Sciatic nerve (tissue), 2 donors: ENCODE measurements at regions not wholly inside any gene's neighbourhood (a gene's known extent, or its start where the extent isn't known, plus 50 kb on each side); places are given as distances from the start of the nearest gene placed in this dataset.

ENCODE experiments used
- ATAC-seq: fragments of 200-7000 bp; cut with Tn5 transposase; one replicate; pipeline ENCODE4 v1.9.1; 2020; ENCODE audit warnings: mild to moderate bottlenecking, moderate library complexity
- DNase-seq: peaks from one replicate; pipeline ENCODE4 v3.0.0-alpha.2; 2020; ENCODE audit warnings: low spot score
- intact Hi-C: fragments of 100-400 bp; cut with DNase I; formaldehyde crosslinking; loops from one replicate; pipeline ENCODE4 v1.14.2; 2022
- donor health status: DM: no; HTN: no; CAD: no.
- donor health status: DM: no; HTN: no; CAD: no.

DNA sequence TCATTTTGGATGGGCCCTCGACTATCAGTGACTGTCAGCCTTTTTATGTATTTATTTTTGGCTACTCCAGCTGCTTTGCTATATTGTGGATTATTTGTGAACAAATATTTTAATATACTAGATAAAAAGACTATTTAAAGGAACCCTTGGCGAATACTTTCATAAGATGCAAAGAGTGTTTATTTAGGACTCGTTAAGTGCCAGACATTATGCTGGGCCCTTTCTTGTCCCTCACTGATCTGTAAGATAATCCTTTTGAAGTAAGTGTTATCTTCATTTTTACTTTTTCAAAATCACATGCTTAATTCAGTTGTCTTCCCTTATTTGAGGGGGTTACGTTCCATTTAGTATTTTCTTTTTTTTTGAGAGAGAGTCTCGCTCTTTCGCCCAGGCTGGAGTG, 376.8 kb upstream of the C2CD4B start:
- DNase-seq (no peak), ATAC-seq (no peak)
- intact Hi-C loops = no loop called here

DNA sequence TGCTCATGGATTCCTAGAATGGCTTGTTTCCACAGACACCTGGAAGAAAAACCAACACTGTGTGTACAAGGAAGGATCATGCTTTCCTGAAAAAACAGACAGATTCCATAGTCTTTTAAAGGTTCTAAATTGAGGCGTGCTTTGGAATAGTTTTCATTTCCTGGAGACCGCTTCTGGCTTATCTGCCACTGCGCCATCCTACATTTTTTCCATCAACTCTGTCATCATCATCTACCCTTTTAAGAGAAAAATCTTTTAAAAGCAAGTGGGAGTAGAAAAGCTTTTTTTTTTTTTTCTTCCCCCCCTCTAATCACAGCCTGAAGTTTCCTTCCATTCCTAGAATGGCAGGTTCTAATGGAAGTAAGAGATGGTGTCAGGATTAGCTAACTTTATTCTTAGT, 379.4 kb upstream of the C2CD4B start:
- DNase-seq (no peak), ATAC-seq (no peak)
- intact Hi-C loops = no loop called here

DNA sequence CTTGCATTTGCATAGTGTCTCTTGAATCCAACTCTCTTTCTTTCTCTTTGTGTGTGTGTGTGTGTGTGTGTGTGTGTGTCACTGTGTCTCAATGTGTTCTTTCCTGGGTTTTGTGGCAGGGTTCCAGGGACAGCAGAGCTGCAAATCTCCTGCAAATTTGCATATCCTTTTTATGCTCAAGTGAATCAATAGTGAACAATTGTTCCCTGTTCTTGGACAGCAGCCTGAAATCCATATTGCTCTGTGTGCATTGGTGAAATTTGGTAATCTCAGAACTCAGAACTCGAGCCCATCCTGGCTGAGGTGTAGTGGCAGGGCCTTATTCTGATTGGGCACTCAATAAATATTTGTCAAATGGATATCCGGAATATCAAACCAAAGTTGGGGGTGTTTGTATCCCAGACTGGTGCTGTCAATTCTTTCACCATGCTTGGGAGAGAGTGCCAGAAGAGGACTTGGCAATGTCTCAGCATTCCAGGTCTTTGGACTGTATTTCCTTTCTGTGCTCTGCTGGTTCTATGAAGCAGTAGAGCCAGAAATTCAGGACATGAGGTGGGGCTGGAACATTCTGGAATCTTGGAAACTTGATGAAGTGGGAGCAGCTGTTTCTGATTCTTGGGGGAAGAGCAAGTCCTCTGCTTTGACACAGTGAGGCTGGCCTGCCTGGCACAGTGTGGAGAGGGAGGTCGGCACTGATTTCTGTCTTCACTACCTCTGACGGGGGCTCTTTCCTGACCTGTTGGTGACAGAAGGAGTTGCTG, 380.6 kb upstream of the C2CD4B start:
- intact Hi-C loops = no loop called here
- no peak for DNase-seq
- ATAC-seq = peak; percentile 85

DNA sequence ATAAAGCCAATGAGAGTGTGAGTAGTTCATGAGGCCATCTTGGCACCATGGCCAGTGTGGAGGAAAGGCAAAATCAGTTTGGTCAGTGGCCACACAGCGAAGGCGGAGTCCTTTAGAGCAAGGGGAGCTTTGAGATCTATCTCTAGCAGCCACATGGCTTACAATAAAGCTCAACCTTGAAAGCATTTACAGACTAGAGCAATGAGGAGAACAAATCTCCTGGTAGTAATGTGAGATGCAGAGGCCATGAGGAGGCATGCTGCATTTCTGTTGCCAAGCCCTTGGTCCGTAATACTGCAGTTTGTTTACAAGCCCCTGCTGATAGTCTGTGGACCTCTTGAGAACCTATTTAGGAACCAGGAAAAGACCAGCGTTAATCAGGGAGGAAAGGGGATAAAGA, 381.5 kb upstream of the C2CD4B start:
- DNase-seq = no peak
- no peak for ATAC-seq

DNA sequence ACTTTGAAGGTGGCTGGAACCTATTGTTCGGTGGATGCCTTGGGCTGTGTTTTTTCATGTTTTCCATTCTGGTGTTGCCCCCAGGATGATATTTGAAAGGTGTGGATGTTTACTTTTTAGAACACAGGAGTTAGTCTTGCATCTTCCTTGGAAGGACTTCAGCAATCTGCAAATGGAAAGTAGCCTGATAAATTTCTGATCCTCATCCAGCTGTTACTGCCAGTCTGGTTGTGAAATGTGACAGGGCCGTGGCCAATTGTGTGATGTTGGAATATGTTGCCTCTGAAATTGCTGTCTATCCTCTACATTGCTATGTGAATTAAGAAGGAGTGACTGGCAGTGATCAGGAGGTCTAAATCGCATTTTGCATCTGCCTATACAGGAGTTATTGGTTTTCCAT, 382.5 kb upstream of the C2CD4B start:
- intact Hi-C loops = no loop called here
- DNase-seq (no peak), ATAC-seq (peak; percentile 40)

More for the DNA sequence above, 381.5 kb upstream of the C2CD4B start:
- intact Hi-C loops = no loop called here

DNA sequence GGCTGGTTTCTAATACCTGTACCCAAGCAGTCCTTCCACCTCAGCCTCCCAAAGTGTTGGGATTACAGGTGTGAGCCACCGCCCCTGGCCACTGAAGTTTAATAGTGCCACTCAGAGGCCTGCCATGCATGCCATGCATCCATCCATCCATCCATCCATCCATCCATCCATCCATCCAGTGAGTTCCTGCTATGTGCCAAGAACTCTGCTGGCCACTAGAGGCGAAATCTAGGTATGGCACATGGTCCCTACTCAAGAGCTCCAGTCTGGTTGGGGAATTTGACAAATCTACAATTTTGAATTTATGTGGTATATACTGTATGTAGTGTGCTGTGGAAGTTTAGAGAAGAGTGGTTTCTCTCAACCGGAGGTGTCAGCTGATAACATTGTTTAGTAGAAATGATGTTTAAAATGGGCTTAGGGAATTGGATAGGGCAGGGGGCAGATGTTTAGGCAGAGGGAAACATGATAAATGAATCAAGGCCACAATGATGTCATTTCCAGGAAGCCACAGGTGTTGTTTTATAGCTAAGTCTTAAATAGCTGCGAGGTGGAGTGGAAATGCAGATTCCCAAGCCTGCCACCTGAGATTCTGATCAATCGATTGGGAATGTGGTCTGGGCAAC, 384.4 kb upstream of the C2CD4B start:
- DNase-seq (no peak), ATAC-seq (no peak)
- intact Hi-C loops = no loop called here

DNA sequence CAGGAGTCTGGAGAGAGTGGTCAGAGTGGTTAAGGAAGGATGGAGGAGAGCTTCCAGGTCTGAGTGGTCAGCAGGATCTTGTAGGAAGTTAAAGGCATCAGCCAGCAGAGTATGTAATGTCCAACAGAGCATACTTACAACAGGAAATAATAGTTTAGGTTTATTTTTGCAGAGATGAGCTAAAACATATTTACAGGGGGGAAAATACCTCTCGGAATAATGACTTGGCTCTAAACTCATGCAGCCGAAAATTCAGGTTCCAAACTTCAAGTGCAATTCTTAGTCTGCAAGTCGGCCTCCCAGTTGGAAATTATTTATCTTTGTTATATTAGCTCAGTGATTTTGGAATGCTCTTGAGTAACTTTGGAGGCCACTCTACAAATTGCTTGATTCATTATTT, 385.0 kb upstream of the C2CD4B start:
- intact Hi-C loops = no loop called here
- ATAC-seq = no peak

DNA sequence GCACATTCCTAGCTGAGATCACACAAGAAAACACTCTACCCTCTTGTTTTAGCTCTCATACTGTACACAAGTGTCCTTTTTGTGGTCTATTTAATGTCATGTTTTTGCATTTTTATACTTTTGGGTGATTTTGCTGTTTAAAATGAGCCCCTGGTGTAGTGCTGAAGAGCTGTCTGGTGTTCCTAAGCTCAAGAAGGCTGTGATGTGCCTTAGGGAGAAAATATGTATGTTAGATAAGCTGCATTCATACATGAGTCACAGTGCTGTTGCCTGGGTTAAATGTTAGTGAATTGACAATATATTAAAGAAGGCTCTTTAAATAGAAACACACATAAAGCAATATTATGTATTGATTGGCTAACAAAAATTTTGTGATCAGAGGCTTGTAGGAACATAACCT, 387.4 kb upstream of the C2CD4B start:
- no peak for DNase-seq
- intact Hi-C loops = no loop called here
- ATAC-seq = no peak

More for the DNA sequence above, 385.0 kb upstream of the C2CD4B start:
- DNase-seq = no peak

DNA sequence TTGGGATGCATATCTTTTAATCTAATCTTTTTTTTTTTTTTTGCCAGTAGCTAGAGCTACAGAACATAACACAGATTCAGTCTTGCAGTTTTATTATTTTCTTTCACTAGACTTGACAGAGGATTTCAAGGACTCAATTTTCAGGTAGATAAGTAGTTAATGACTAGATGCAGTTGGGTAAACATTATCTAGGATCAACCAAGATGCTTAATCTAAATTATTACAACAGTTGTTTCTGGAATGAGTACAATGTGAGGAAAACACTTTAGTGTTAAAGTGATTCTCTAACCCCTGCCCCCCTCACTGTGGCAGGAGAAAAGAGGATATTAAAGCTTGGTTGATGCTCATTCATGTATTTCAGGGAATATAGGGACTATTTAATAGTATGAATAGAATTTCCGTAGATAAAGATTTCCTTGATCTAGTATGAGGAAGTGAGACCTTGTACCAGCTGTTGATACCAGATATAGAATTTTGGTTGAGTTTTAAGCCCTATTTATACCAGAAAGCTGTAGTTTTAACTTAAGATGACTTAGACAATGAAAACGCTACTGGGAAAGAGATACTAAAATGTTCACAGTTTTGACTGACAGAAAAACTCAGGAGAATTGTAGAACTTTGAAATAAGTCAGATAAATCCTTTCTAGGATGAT, 389.0 kb upstream of the C2CD4B start:
- no peak for DNase-seq
- ATAC-seq = no peak
- intact Hi-C loops = no loop called here

DNA sequence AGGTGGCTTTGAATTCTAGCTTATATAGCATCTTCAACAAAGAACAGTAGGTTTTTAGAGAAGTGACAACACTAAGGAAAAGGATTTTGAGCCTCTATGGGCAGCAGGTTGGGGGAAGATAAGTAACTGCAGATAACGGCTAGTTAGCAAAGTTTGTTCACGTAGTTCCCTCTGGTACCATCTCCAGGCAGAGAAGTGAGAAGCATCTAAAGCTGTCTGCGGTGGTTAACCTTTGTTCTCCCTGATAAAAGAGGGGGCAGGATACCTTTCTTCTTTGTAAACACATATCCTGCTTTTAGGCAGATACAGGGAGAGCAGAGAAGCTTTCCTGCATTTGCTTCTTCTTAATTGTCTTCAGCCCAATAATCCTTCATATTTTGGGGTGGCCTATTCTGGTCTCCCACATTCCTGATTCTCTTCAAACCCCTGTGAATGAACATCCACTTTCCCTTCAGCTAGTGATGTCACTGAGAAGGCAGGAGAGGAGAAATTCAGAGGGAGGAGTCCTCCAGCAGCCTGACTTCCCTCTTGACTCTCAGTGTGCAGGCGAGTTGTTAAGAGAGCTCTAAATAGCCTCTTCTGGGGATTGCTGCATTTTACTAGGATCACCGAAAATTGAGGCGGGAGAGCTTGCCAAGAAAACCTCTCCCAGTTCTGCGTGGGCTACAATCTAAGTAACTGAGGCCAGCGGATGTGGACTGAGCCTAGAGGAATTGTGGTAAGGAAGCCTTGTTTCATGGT, 393.7 kb upstream of the C2CD4B start:
- intact Hi-C loops = no loop called here
- peak; percentile 73 for DNase-seq
- ATAC-seq = peak; percentile 93

DNA sequence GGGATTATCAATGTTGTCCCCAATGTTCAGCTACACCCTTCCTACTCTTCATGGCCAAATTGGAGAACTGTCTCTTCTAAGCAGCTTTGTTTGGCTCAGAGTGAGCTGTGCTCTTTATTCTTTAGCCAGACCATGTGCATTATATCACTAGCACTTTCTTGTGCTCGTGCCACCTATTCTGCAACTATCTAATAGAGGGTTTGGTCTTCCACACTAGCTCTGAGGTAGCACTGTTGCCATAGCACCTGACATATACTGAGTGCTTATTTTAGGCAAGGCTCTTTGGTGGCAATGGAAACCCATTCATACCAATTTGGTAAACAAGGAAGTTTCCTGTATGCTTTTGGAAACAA, 394.3 kb upstream of the C2CD4B start:
- no peak for DNase-seq
- intact Hi-C loops = no loop called here
- peak; percentile 63 for ATAC-seq

DNA sequence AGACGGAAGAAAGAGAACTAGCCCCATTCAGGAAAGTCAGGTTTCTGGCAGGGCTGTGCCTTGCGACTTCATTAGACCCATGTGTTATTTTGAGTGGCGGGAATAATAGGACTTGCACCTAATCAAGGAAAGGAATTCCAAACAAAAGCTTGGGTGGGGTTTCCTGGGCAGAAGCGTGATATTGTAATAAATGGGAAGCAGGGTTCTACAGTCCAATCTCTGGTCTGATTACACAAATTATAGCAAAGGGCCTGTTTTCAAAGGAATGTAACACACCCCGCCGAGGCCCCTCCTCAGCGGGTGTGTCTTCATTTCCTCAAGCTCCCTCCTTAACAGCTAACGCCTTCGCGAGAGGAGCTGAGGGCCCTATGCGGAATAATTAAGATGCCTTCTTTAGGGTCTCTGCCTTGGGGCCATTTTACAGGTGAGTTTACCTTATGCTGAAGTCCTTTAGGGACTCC, 396.0 kb upstream of the C2CD4B start:
- intact Hi-C loops = no loop called here
- ATAC-seq (peak; percentile 35), DNase-seq (no peak)

DNA sequence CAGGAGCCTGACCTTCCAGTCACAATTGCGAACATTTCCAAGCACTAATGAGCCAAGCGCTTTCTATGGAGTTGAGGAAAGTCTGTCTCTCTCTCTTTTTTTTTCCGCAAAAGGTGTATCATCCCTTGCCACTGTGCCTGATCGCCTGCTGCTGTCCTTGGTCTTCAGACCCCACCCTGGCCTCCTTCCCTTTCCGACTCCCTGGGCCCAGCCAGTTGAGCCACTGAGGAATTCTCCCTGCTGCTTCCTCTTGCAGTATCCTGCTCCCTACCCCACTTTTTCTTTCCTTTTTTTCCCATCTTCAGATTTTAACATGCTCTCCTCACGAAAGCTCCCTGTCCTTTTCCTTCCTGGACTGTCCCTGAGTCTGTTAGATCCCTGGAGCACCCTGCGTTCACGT, 396.5 kb upstream of the C2CD4B start:
- DNase-seq = no peak
- intact Hi-C loops = no loop called here
- ATAC-seq = no peak

DNA sequence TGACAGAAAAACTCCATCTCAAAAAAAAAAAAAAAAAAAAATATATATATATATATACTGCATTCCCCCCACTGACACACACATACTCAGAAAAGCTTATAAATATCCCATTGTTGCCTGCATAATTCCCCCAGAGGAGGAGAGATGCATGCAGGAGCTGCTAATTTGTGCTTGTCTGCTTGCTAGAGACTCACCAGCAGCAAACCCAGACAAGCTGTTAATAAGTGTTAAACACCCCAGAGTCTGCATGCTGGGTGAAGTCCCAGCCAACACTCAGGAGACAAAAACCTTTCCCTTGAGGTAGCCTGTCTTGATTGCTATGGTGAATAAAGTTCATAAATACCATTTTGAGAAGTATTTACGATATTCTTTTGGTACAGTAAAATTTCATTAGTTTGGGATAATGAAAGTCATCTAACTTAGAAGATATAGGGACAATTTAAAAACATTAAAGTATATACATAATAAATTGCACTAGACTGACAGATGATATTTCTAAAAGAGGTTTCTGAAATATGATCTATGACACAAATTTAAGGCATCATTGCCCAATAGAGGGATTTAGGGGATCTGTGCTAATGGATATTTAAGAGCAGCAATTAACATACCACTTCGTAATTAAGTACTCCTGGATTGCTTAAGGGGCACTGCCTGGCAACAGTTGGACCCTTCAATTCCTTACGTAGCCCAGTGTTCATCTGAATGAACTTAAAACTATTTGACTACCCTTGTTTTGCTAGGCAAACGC, 400.0 kb upstream of the C2CD4B start:
- intact Hi-C loops = no loop called here
- DNase-seq (no peak), ATAC-seq (no peak)

DNA sequence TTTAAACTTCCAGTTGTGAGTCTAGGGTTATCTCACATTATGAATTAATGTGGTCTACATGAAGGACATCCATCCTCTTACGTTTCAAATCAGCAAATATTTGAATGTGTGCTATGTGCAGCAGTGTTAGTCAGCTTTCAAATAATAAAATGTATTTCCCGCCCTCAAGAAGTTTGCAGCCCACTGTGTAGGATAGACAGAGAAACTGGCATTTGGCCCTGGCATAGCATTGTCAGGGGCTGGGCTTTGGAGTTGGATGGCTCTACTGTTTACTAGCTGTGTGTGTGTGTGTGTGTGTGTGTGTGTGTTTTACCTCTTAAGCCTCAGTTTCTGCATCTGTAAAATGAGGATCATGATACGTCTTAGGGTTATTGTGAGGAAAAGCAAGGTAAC, 400.5 kb upstream of the C2CD4B start:
- intact Hi-C loops = no loop called here
- DNase-seq (no peak), ATAC-seq (no peak)

DNA sequence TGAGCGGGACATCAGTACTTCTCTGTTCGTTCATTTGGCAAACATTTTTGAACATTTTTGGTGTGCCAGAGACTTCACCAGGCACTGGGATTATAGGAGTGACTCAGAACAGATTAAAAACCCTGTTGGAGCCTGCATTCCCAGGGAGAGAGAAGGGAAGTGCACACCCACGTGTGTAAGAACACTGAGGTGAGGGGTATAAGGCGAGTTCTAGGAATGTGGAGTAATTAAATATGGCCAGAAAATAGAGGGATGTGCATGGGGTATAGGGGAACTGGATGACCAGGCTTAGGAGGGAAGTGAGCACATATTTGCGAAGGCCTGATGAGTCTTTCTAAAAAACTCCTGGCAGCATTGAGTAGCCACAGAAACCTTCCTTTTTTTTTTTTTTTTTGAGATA, 401.2 kb upstream of the C2CD4B start:
- ATAC-seq (no peak), DNase-seq (no peak)
- intact Hi-C loops = no loop called here

DNA sequence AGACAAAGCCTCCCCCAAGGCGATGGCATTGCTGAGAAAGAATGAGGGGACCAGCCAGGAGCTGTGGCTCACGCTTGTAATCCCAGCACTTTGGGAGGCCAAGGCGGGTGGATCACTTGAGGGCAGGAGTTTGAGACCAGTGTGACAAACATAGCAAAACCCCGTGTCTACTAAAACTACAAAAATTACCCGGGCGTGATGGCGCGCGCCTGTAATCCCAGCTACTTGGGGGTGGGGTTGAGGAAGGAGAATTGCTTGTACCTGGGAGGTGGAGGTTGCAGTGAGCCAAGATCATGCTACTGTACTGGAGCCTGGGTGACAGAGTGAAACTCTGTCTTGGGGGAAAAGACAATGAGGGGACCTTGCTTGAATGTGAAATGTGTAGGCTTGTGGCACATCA, 402.4 kb upstream of the C2CD4B start:
- DNase-seq (no peak), ATAC-seq (no peak)
- intact Hi-C loops = no loop called here

DNA sequence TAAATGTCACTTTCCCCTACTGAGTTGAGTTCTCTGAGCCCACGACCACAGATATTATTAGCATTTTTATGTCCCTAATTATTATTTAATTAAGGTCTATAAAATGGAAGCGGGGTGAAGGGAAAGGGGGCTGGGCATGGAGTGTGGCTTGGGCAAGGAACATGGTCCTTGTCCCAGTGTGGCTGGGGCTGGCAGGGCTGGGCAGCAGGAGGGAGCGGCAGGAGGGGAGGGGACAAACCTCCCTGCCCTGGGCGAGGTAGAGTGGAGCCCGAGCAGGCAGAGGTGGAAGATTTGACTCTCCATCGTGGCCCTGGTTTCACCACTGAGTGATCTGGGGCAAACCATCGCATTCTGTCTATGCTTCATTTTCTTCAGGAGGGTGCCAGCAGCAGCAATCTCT, 402.9 kb upstream of the C2CD4B start:
- DNase-seq = no peak
- ATAC-seq = no peak
- intact Hi-C loops = no loop called here

DNA sequence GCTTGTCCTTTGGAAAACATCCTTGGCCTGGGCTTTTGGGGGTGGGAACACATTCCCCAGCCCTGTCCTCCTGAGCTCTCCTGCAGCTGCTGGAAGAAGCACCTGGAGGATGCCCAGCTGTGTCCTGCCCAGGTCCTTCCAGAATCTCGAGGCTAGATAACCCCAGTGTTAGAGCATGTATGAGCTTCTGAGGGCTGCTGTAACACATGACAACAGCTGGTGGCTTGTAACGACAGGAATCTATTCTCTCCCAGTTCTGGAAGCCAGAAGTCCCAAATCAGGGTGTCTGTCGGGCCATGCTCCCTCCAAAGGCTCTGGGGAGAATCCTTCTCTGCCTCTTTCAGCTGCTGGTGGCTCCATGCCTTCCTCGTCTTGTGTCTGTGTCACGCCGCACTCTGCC, 403.6 kb upstream of the C2CD4B start:
- ATAC-seq (no peak), DNase-seq (no peak)
- intact Hi-C loops = no loop called here
